GM12891 (cell line): ENCODE measurements at regions not wholly inside any gene's neighbourhood (a gene's known extent, or its start where the extent isn't known, plus 50 kb on each side); places are given as distances from the start of the nearest gene placed in this dataset.

Experiments
- DNase-seq: peaks from one replicate; pipeline ENCODE4 v3.0.0; 2011; ENCODE audit warnings: low spot score; ENCODE audit not compliant: insufficient read length
- FAIRE-seq: peaks from 2 replicates; lab custom pipeline; 2011; peaks lifted over from hg19 to GRCh38; lab: Jason Lieb, UNC
- PAX5 ChIP-seq: IDR thresholded peaks from 2 replicates; pipeline ENCODE4 v1.6.1; 2011; ENCODE audit warnings: low read length, moderate library complexity, mild to moderate bottlenecking; ENCODE audit not compliant: insufficient read depth, severe bottlenecking
- POLR2A ChIP-seq: IDR thresholded peaks from 2 replicates; pipeline ENCODE4 v1.6.1; 2011; ENCODE audit warnings: low read depth, low read length, control low read depth
- POLR2AphosphoS5 ChIP-seq: IDR thresholded peaks from 2 replicates; pipeline ENCODE4 v1.6.1; 2011; ENCODE audit warnings: low read depth, low read length, control low read depth
- POU2F2 ChIP-seq: IDR thresholded peaks from 2 replicates; pipeline ENCODE4 v1.6.1; 2011; ENCODE audit warnings: low read depth, mild to moderate bottlenecking, control low read depth, low read length, moderate library complexity
- SPI1 ChIP-seq: IDR thresholded peaks from 2 replicates; pipeline ENCODE4 v1.6.1; 2011; ENCODE audit warnings: low read depth, low read length, control low read depth
- TAF1 ChIP-seq: IDR thresholded peaks from 2 replicates; pipeline ENCODE4 v1.6.1; 2011; ENCODE audit warnings: low read depth, low read length, control low read depth

GRCh38 chr10:31656851-31657433 is 271.7 kb downstream of the ARHGAP12 start:
- FAIRE-seq (no peak), DNase-seq (no peak)
- TF ChIP-seq POU2F2, result no peak
- TF ChIP-seq POLR2AphosphoS5, result no peak
- TF ChIP-seq SPI1, result no peak
- TF ChIP-seq TAF1, result no peak
- TF ChIP-seq PAX5, result no peak
- TF ChIP-seq POLR2A, result no peak

GRCh38 chr10:31652038-31652437 is 276.6 kb downstream of the ARHGAP12 start:
- DNase-seq (no peak), FAIRE-seq (no peak)
- TF ChIP-seq POLR2AphosphoS5, result no peak
- no peak for TF ChIP-seq POLR2A
- TF ChIP-seq SPI1, result no peak
- no peak for TF ChIP-seq TAF1
- no peak for TF ChIP-seq POU2F2
- TF ChIP-seq PAX5, result no peak

GRCh38 chr10:31650010-31650409 is 278.6 kb downstream of the ARHGAP12 start:
- TF ChIP-seq PAX5 (no peak), POU2F2 (no peak), TAF1 (no peak), POLR2AphosphoS5 (no peak), POLR2A (no peak), SPI1 (no peak)
- FAIRE-seq (no peak), DNase-seq (no peak)

DNA sequence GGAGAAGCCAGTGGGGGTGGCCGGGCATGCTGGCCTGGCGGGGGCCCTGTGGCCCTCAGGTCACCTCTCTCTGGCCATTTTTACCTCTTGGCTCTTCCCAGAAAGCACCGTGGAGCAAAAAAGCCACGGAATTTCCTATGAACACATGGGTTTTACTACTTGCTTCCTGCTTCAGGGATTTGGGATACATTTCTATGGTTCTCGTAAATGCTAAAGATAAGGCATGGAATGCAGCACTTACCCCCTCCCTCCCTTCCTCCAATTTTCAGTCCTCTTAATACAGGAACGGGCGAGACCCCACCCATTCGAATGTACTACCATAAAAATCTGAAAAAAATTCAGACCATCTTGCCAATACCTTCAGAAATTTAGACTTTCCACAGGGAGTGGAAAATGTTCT is 279.7 kb downstream of the ARHGAP12 start:
- DNase-seq (no peak), FAIRE-seq (no peak)
- TF ChIP-seq PAX5 (no peak), TAF1 (no peak), POLR2AphosphoS5 (no peak), POU2F2 (no peak), SPI1 (no peak), POLR2A (no peak)

- TF ChIP-seq SPI1, result no peak
- no peak for TF ChIP-seq POLR2A
- no peak for TF ChIP-seq PAX5
- TF ChIP-seq TAF1, result no peak
- TF ChIP-seq POU2F2, result no peak
- no peak for TF ChIP-seq POLR2AphosphoS5
- FAIRE-seq (no peak), DNase-seq (no peak)
Observed at GRCh38 chr10:31647861-31648260, 280.8 kb downstream of the ARHGAP12 start.

DNA sequence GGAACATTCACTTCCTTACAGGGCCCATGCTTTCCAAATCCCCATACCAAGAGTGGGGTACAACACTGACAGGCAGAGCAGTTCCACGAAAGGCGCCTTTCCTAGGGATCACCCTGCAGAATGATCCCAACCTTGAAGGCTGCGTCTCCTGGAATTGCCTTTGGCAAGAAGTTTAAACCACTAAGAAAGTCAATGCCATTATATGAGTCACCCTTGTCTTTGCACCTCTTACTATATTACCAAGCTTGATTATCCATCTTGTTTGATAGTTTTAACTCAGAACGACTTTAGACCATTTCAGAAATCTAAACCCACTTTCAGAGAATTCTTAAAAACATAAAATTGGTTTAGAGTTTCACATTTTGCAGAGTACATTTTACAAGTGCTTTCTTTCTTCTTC is 282.1 kb downstream of the ARHGAP12 start:
- no peak for FAIRE-seq
- DNase-seq, result no peak
- TF ChIP-seq TAF1, result no peak
- TF ChIP-seq PAX5, result no peak
- TF ChIP-seq POU2F2, result no peak
- no peak for TF ChIP-seq POLR2AphosphoS5
- TF ChIP-seq POLR2A, result no peak
- no peak for TF ChIP-seq SPI1

DNA sequence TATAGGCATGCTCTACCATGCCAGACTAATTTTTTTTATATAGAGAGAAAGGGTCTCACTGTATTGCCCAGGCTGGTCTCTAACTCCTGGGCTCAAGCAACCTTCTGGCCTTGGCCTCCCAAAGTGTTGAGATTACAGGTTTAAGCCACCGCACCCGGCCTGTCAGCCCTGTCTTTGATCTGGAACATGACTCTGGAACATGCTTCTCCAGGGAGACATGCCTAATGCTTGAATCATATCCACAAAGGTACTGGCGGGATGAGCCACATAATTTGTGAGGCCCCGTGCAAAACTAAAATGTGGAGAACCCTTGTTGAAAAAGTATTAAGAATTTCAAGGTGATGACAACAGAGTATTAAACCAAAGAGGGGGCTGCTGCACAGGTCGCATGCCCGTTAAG is 282.8 kb downstream of the ARHGAP12 start:
- FAIRE-seq (no peak), DNase-seq (no peak)
- TF ChIP-seq POLR2AphosphoS5, result no peak
- no peak for TF ChIP-seq PAX5
- no peak for TF ChIP-seq POLR2A
- no peak for TF ChIP-seq TAF1
- no peak for TF ChIP-seq SPI1
- no peak for TF ChIP-seq POU2F2

DNA sequence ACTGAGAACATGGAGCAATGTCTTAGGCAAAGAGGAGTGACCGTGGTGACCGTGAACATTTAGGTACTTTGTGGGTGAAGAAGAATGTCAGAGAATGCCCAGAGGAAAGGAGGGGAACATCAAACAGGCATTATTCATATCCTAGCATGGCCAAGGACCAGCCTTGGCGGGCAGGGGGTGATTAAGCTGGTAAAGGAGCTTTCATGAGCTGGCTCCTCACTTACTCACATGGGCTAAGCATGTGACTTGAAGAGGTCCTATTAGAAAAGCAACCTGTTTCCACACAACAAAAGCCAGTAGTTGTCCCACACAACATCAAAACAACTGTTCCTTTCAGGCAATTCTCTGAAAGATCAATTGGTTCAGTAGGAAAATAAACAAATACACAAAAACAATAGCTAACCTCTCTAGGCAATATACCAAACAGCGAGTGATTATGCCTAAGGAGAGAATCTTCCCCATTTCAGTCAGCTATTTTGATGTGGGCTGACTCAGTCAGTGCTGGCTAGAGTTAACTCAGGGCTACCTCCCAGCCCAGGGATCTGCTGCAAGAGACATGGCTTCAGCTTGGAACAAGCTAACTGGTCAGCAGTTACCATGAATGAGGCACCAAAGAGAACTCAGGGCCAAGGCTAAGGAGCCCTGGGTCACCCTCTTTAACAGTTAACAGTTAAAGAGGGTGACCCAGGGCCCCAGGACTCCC is 283.5 kb downstream of the ARHGAP12 start:
- DNase-seq (no peak), FAIRE-seq (no peak)
- TF ChIP-seq PAX5, result no peak
- TF ChIP-seq POU2F2, result no peak

- FAIRE-seq (no peak), DNase-seq (no peak)
- TF ChIP-seq PAX5, result no peak
- TF ChIP-seq TAF1, result no peak
- TF ChIP-seq POLR2A, result no peak
- no peak for TF ChIP-seq SPI1
- no peak for TF ChIP-seq POU2F2
Observed at GRCh38 chr10:31642281-31642680, 286.4 kb downstream of the ARHGAP12 start.

GRCh38 chr10:31635415-31636065 is 293.1 kb downstream of the ARHGAP12 start:
- DNase-seq, result no peak
- no peak for TF ChIP-seq POLR2A
- TF ChIP-seq TAF1, result no peak
- TF ChIP-seq POLR2AphosphoS5, result no peak
- TF ChIP-seq PAX5, result no peak
- TF ChIP-seq SPI1, result no peak
- no peak for TF ChIP-seq POU2F2
- no peak for FAIRE-seq
